Activated effector memory CD4-positive, alpha-beta T cell treated with anti-CD3 and anti-CD28 coated beads, Interleukin-2, amount 50 U/mL, for 16 hours (primary cell): ENCODE measurements at regions not wholly inside any gene's neighbourhood (a gene's known extent, or its start where the extent isn't known, plus 50 kb on each side); places are given as distances from the start of the nearest gene placed in this dataset.

Experiments
- DNase-seq: peaks from one replicate; pipeline ENCODE4 v3.0.0-alpha.2; 2020

- peak; percentile 41 for DNase-seq
These were observed 353.3 kb downstream of the C16orf95 start for GRCh38 chr16:86963600-86964575.

- DNase-seq: peak; percentile 36
These were observed 352.4 kb downstream of the C16orf95 start for GRCh38 chr16:86964796-86965241.

- DNase-seq: no peak
These were observed 351.9 kb downstream of the C16orf95 start for GRCh38 chr16:86965331-86965730.

GRCh38 chr16:86965840-86966550 lies 351.2 kb downstream of the C16orf95 start:
- no peak for DNase-seq

GRCh38 chr16:86966777-86967176 lies 350.4 kb downstream of the C16orf95 start:
- DNase-seq: no peak

- no peak for DNase-seq
These were observed 348.3 kb downstream of the C16orf95 start for GRCh38 chr16:86968866-86969265.

- DNase-seq: no peak
These were observed 347.5 kb downstream of the C16orf95 start for GRCh38 chr16:86969716-86970115.

- no peak for DNase-seq
These were observed 346.9 kb downstream of the C16orf95 start for GRCh38 chr16:86970279-86970678.

- DNase-seq: no peak
These were observed 346.5 kb downstream of the C16orf95 start for GRCh38 chr16:86970726-86971125.

- DNase-seq: no peak
These were observed 345.9 kb downstream of the C16orf95 start for GRCh38 chr16:86971251-86971650.

- no peak for DNase-seq
These were observed 343.1 kb downstream of the C16orf95 start for GRCh38 chr16:86974120-86974519.

- no peak for DNase-seq
These were observed 341.7 kb downstream of the C16orf95 start for GRCh38 chr16:86975445-86975844.

GRCh38 chr16:86977076-86977676 lies 340.0 kb downstream of the C16orf95 start:
- peak; percentile 41 for DNase-seq

GRCh38 chr16:86978445-86979030 lies 338.7 kb downstream of the C16orf95 start:
- DNase-seq: peak; percentile 33

GRCh38 chr16:86979061-86979460 lies 338.1 kb downstream of the C16orf95 start:
- peak; percentile 33 for DNase-seq

GRCh38 chr16:86979984-86980553 lies 337.1 kb downstream of the C16orf95 start:
- DNase-seq: no peak

- peak; percentile 28 for DNase-seq
These were observed 336.5 kb downstream of the C16orf95 start for GRCh38 chr16:86980644-86981043.

- DNase-seq: peak; percentile 27
These were observed 334.9 kb downstream of the C16orf95 start for GRCh38 chr16:86982347-86982596.

GRCh38 chr16:86982912-86983311 lies 334.3 kb downstream of the C16orf95 start:
- DNase-seq: peak; percentile 16

GRCh38 chr16:86983621-86984020 lies 333.6 kb downstream of the C16orf95 start:
- peak; percentile 10 for DNase-seq

- DNase-seq: peak; percentile 33
These were observed 332.8 kb downstream of the C16orf95 start for GRCh38 chr16:86984343-86984742.

GRCh38 chr16:86984991-86985647 lies 332.1 kb downstream of the C16orf95 start:
- DNase-seq: peak; percentile 57
